ENCODE measurements at regions not wholly inside any gene's neighbourhood (a gene's known extent, or its start where the extent isn't known, plus 50 kb on each side); places are given as distances from the start of the nearest gene placed in this dataset.
"Not testable (repeated sequence)": the region's sequence is repeated elsewhere in the genome, so short reads cannot be mapped to it uniquely, and the experiment has no call there.

- not testable (repeated sequence) for H3K4me3 ChIP-seq (ENCODE audit: low read depth, low read length); DNase-seq (ENCODE audit: low read depth)
Measured at GRCh38 chr20:18876394-18876793, 62.8 kb downstream of the SCP2D1 start.

GRCh38 chr20:18879262-18879661 is 65.7 kb downstream of the SCP2D1 start:
- TF ChIP-seq CTCF (IDR thresholded peaks at IDR 0.05; ENCODE audit: insufficient read depth, low read depth, low read length), result no peak
- H3K4me3 ChIP-seq (ENCODE audit: low read depth, low read length), result no peak overlapping the region
- no peak for DNase-seq (ENCODE audit: low read depth)

GRCh38 chr20:18886756-18887155 is 73.2 kb downstream of the SCP2D1 start:
- no peak for DNase-seq (ENCODE audit: low read depth)
- H3K4me3 ChIP-seq (ENCODE audit: low read depth, low read length), result no peak overlapping the region
- no peak for TF ChIP-seq CTCF (IDR thresholded peaks at IDR 0.05; ENCODE audit: insufficient read depth, low read depth, low read length)

GRCh38 chr20:18901980-18902737 is 88.6 kb downstream of the SCP2D1 start:
- no peak overlapping the region for H3K4me3 ChIP-seq (ENCODE audit: low read depth, low read length)
- no peak for DNase-seq (ENCODE audit: low read depth)
- TF ChIP-seq CTCF (IDR thresholded peaks at IDR 0.05; ENCODE audit: insufficient read depth, low read depth, low read length), result no peak

- no peak overlapping the region for H3K4me3 ChIP-seq (ENCODE audit: low read depth, low read length)
- DNase-seq (ENCODE audit: low read depth), result no peak
Measured at GRCh38 chr20:18904192-18904591, 90.6 kb downstream of the SCP2D1 start.

GRCh38 chr20:18904624-18905023 is 91.0 kb downstream of the SCP2D1 start:
- DNase-seq (ENCODE audit: low read depth), result no peak
- no peak for TF ChIP-seq CTCF (IDR thresholded peaks at IDR 0.05; ENCODE audit: insufficient read depth, low read depth, low read length)
- H3K4me3 ChIP-seq (ENCODE audit: low read depth, low read length), result no peak overlapping the region

More at GRCh38 chr20:18904192-18904591, 90.6 kb downstream of the SCP2D1 start:
- TF ChIP-seq CTCF (IDR thresholded peaks at IDR 0.05; ENCODE audit: insufficient read depth, low read depth, low read length), result no peak

GRCh38 chr20:18906046-18906445 is 92.5 kb downstream of the SCP2D1 start:
- TF ChIP-seq CTCF (IDR thresholded peaks at IDR 0.05; ENCODE audit: insufficient read depth, low read depth, low read length), result no peak
- DNase-seq (ENCODE audit: low read depth), result no peak
- H3K4me3 ChIP-seq (ENCODE audit: low read depth, low read length), result no peak overlapping the region

All from fibroblast of villous mesenchyme (primary cell).